Cardiac muscle cell (in vitro differentiated cells and primary cell): ENCODE measurements at regions not wholly inside any gene's neighbourhood (a gene's known extent, or its start where the extent isn't known, plus 50 kb on each side); places are given as distances from the start of the nearest gene placed in this dataset.

ENCODE experiments used
- DNase-seq, 2 donors: peaks; one replicate each; pipeline versions ENCODE4 v3.0.0 to v3.0.0-alpha.2; 2010 to 2017; ENCODE audit warnings: low read depth in 1 of 2, low spot score in 1 of 2
- H3K27ac ChIP-seq: fragments of 200-600 bp; sonication (generic); 2 replicates; pipeline ENCODE4 v1.5.1; 2016
- H3K27me3 ChIP-seq: fragments of 200-600 bp; sonication (generic); 2 replicates; pipeline ENCODE4 v1.6.0; 2016; ENCODE audit warnings: control low read depth
- H3K36me3 ChIP-seq: fragments of 200-600 bp; sonication (generic); 2 replicates; pipeline ENCODE4 v1.5.1; 2016; ENCODE audit warnings: control low read depth
- H3K4me1 ChIP-seq: fragments of 200-600 bp; sonication (generic); 2 replicates; pipeline ENCODE4 v1.8.1; 2017; ENCODE audit warnings: low read depth, mild to moderate bottlenecking, mixed run types
- H3K4me3 ChIP-seq: fragments of 200-600 bp; sonication (generic); 2 replicates; pipeline ENCODE4 v1.5.1; 2016; ENCODE audit warnings: mild to moderate bottlenecking
- H3K9me3 ChIP-seq: fragments of 200-600 bp; sonication (generic); 2 replicates; pipeline ENCODE4 v1.5.1; 2017; ENCODE audit warnings: low read depth, mild to moderate bottlenecking, control low read depth
- TF ChIP-seq, protein P1 (sequence below): IDR thresholded peaks from 2 replicates; pipeline ENCODE4 v1.5.1; 2012; ENCODE audit warnings: low read depth, mild to moderate bottlenecking, low read length

DNA sequence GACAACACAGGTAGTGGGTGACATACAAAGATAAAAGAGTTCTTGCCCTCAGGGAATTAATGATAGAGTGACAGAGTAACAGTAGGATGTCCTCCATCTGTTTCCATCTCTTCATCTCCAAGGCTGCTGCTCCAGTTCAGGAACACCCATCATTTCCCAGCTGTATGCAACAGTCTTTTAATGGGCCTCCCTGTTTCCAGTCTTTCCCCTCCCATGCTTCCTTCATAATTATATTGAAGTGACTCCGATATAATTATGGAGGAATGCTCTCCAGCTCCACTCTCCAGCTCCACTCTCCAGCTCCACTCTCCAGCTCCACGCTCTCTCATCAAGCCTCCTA, 65.3 kb upstream of the MSN start:
- Histone ChIP-seq H3K36me3 (no peaks in the 10 kb centered on the region), H3K27me3 (no peaks in the 10 kb centered on the region), H3K4me1 (no peaks in the 10 kb centered on the region), H3K27ac (no peak overlapping the region), H3K4me3 (no peak overlapping the region), H3K9me3 (peaks cover 3% of the 10 kb centered on the region)
- TF ChIP-seq, protein P1, sequence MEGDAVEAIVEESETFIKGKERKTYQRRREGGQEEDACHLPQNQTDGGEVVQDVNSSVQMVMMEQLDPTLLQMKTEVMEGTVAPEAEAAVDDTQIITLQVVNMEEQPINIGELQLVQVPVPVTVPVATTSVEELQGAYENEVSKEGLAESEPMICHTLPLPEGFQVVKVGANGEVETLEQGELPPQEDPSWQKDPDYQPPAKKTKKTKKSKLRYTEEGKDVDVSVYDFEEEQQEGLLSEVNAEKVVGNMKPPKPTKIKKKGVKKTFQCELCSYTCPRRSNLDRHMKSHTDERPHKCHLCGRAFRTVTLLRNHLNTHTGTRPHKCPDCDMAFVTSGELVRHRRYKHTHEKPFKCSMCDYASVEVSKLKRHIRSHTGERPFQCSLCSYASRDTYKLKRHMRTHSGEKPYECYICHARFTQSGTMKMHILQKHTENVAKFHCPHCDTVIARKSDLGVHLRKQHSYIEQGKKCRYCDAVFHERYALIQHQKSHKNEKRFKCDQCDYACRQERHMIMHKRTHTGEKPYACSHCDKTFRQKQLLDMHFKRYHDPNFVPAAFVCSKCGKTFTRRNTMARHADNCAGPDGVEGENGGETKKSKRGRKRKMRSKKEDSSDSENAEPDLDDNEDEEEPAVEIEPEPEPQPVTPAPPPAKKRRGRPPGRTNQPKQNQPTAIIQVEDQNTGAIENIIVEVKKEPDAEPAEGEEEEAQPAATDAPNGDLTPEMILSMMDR, result no peak
- no peak for DNase-seq

- H3K27ac ChIP-seq, result no peak overlapping the region
- TF ChIP-seq, protein P1, result no peak
- H3K4me1 ChIP-seq, result no peaks in the 10 kb centered on the region
- H3K4me3 ChIP-seq, result no peak overlapping the region
- no peaks in the 10 kb centered on the region for H3K27me3 ChIP-seq
- peak in 1 of 2 donors; percentile 94 for DNase-seq
- H3K36me3 ChIP-seq, result no peaks in the 10 kb centered on the region
- H3K9me3 ChIP-seq, result peaks cover 3% of the 10 kb centered on the region
Measured at GRCh38 chrX:65601530-65602220, 65.8 kb upstream of the MSN start.

GRCh38 chrX:65601126-65601525, 66.3 kb upstream of the MSN start:
- TF ChIP-seq, protein P1, result no peak
- no peak for DNase-seq

DNA sequence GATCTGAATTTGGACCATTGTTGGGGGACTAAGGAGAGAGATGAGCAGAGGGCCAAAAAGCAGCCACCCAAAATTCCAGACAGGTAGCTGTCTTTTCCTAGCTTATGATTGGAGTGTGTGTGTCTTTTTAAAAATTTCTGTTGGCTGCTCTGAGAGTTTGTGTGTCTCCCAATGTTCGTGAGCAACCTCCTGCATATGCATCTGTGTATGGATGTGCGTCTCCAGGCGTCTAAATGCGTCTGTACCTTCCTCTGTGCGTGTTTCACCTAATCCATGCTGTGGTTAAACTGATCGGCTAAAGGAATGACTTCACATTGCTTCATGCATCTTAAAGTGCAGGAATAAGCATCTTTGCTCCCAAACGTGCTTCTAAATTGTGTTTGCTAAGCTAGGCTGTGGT, 65.5 kb upstream of the LAS1L start:
- Histone ChIP-seq H3K36me3 (no peaks in the 10 kb centered on the region), H3K9me3 (no peaks in the 10 kb centered on the region), H3K4me3 (no peak overlapping the region), H3K27me3 (no peaks in the 10 kb centered on the region), H3K27ac (no peak overlapping the region), H3K4me1 (no peaks in the 10 kb centered on the region)
- DNase-seq, result no peak
- TF ChIP-seq, protein P1, result no peak

More at GRCh38 chrX:65601126-65601525, 66.3 kb upstream of the MSN start:
- Histone ChIP-seq H3K36me3 (no peaks in the 10 kb centered on the region), H3K27me3 (no peaks in the 10 kb centered on the region), H3K4me1 (no peaks in the 10 kb centered on the region), H3K9me3 (no peaks in the 10 kb centered on the region), H3K4me3 (no peak overlapping the region), H3K27ac (no peak overlapping the region)

- Histone ChIP-seq H3K4me3 (no peak overlapping the region), H3K4me1 (no peaks in the 10 kb centered on the region), H3K27me3 (no peaks in the 10 kb centered on the region), H3K27ac (no peak overlapping the region), H3K9me3 (no peaks in the 10 kb centered on the region), H3K36me3 (no peaks in the 10 kb centered on the region)
- TF ChIP-seq, protein P1, result no peak
- DNase-seq, result no peak
Measured at GRCh38 chrX:65598559-65599147, 64.1 kb upstream of the LAS1L start.
